Esophagus muscularis mucosa (tissue), 4 donors: ENCODE measurements at regions not wholly inside any gene's neighbourhood (a gene's known extent, or its start where the extent isn't known, plus 50 kb on each side); places are given as distances from the start of the nearest gene placed in this dataset.

ENCODE experiments used
- EP300 ChIP-seq: sonication (generic); formaldehyde crosslinking; IDR thresholded peaks from one replicate; pipeline ENCODE4 v1.6.1; 2017; ENCODE audit warnings: antibody characterized with exemption
- POLR2A ChIP-seq: fragments of 450-650 bp; IDR thresholded peaks from one replicate; pipeline ENCODE4 v1.6.1; 2017; ENCODE audit warnings: antibody characterized with exemption, moderate library complexity, mild to moderate bottlenecking, low read depth
- POLR2AphosphoS5 ChIP-seq, 2 donors: sonication (generic); formaldehyde crosslinking; IDR thresholded peaks; one replicate each; pipeline ENCODE4 v1.6.1; 2017; ENCODE audit warnings: antibody characterized with exemption in 2 of 2
- TF ChIP-seq, protein P1 (sequence below), 3 experiments: fragments of 200-600 bp in 2 of 3; fragments of 450-650 bp in 1 of 3; sonication (generic) in 2 of 3; IDR thresholded peaks; one replicate each; pipeline ENCODE4 v1.5.1; 2017 to 2019; ENCODE audit warnings: antibody characterized with exemption in 3 of 3, mild to moderate bottlenecking in 2 of 3, moderate library complexity in 1 of 3

DNA sequence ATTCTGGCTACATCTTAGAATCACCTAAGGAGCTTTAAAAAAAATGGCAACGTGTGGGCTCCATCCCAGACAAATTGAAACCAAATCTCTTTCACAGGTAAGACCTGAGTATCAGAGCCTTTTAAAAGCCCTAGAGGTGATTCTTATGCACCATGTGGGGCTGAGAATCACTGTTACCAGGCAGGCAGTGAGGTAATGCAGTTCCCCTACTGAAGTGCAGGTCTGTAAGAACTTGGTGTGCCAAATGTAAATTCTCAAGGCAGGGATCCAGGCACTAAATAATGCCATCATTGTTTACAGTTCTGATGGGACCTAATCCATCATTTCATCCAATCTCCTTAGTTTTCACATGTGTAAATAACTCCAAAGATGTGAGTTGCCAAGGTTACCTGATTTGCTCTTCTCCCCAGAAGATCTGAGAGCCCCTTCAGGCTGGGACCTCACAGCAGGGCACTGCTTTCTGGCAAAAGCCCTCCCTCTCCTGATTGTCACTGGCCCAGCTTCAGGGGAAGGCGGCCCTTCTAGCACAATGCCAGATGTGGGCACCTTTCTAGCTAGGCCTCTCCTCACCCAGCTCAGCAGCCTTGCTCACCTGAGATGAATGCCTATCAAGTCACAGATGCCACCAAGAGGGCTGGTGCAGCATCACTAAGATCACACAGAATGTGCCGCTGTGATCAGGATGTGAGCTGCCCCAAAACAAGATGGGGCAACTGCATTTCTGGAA, 73.6 kb upstream of the RGPD5 start:
- TF ChIP-seq, protein P1, sequence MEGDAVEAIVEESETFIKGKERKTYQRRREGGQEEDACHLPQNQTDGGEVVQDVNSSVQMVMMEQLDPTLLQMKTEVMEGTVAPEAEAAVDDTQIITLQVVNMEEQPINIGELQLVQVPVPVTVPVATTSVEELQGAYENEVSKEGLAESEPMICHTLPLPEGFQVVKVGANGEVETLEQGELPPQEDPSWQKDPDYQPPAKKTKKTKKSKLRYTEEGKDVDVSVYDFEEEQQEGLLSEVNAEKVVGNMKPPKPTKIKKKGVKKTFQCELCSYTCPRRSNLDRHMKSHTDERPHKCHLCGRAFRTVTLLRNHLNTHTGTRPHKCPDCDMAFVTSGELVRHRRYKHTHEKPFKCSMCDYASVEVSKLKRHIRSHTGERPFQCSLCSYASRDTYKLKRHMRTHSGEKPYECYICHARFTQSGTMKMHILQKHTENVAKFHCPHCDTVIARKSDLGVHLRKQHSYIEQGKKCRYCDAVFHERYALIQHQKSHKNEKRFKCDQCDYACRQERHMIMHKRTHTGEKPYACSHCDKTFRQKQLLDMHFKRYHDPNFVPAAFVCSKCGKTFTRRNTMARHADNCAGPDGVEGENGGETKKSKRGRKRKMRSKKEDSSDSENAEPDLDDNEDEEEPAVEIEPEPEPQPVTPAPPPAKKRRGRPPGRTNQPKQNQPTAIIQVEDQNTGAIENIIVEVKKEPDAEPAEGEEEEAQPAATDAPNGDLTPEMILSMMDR (IDR thresholded peaks at IDR 0.05) = no peak
- TF ChIP-seq EP300 = no peak
- no peak for TF ChIP-seq POLR2A
- no peak for TF ChIP-seq POLR2AphosphoS5 (IDR thresholded peaks at IDR 0.05)
